WTC11 (cell line): ENCODE measurements at regions not wholly inside any gene's neighbourhood (a gene's known extent, or its start where the extent isn't known, plus 50 kb on each side); places are given as distances from the start of the nearest gene placed in this dataset.

Source experiments
- ATF3 ChIP-seq: sonication (generic); formaldehyde crosslinking; conservative IDR thresholded peaks from 2 replicates; pipeline ENCODE4 v1.8.1; 2022; ENCODE audit warnings: mild to moderate bottlenecking, missing genetic modification reagents
- CTCF ChIP-seq: fragments of 200-600 bp; IDR thresholded peaks from 2 replicates; pipeline ENCODE4 v1.8.0; 2022; ENCODE audit warnings: antibody characterized with exemption
- ETV6 ChIP-seq: sonication (generic); formaldehyde crosslinking; IDR thresholded peaks from 2 replicates; pipeline ENCODE4 v1.8.1; 2022; ENCODE audit warnings: mild to moderate bottlenecking, missing genetic modification reagents
- FOXK1 ChIP-seq: sonication (generic); formaldehyde crosslinking; IDR thresholded peaks from 2 replicates; pipeline ENCODE4 v1.8.0; 2022; ENCODE audit warnings: mild to moderate bottlenecking, moderate library complexity, missing genetic modification reagents
- FOXP4 ChIP-seq: sonication (generic); formaldehyde crosslinking; IDR thresholded peaks from 2 replicates; pipeline ENCODE4 v1.8.0; 2022; ENCODE audit warnings: mild to moderate bottlenecking, missing genetic modification reagents
- JAZF1 ChIP-seq: fragments of 250-450 bp; sonication (Bioruptor Pico); IDR thresholded peaks from 2 replicates; pipeline ENCODE4 v1.9.0; 2021; ENCODE audit warnings: moderate library complexity, mild to moderate bottlenecking, inconsistent platforms
- MAX ChIP-seq: sonication (generic); formaldehyde crosslinking; IDR thresholded peaks from 2 replicates; pipeline ENCODE4 v1.8.0; 2022; ENCODE audit warnings: mild to moderate bottlenecking, missing genetic modification reagents
- NFYB ChIP-seq: sonication (generic); formaldehyde crosslinking; conservative IDR thresholded peaks from 2 replicates; pipeline ENCODE4 v1.8.0; 2022; ENCODE audit warnings: low read depth, missing genetic modification reagents
- NR3C1 ChIP-seq: sonication (generic); formaldehyde crosslinking; conservative IDR thresholded peaks from 2 replicates; pipeline ENCODE4 v1.8.1; 2023; ENCODE audit warnings: low read depth, mild to moderate bottlenecking, missing genetic modification reagents
- SMAD4 ChIP-seq: sonication (generic); formaldehyde crosslinking; IDR thresholded peaks from 2 replicates; pipeline ENCODE4 v1.8.0; 2022; ENCODE audit warnings: mild to moderate bottlenecking, missing genetic modification reagents
- STAT6 ChIP-seq: sonication (generic); formaldehyde crosslinking; conservative IDR thresholded peaks from 2 replicates; pipeline ENCODE4 v1.8.1; 2023; ENCODE audit warnings: mild to moderate bottlenecking, low read depth, missing genetic modification reagents, moderate library complexity
- ZNF263 ChIP-seq: sonication (generic); formaldehyde crosslinking; IDR thresholded peaks from 2 replicates; pipeline ENCODE4 v1.8.1; 2022; ENCODE audit warnings: low read depth, mild to moderate bottlenecking, moderate library complexity, missing genetic modification reagents
- ZNF396 ChIP-seq: fragments of 250-450 bp; sonication (Bioruptor Pico); IDR thresholded peaks from 2 replicates; pipeline ENCODE4 v1.8.0; 2021; ENCODE audit warnings: mild to moderate bottlenecking, moderate library complexity, borderline replicate concordance

GRCh38 chr7:106398786-106399185, 114.0 kb upstream of the NAMPT start:
- TF ChIP-seq SMAD4: no peak
- no peak for TF ChIP-seq CTCF
- no peak for TF ChIP-seq FOXK1 (CRISPR knock-in tag)
- no peak for TF ChIP-seq NFYB (CRISPR knock-in tag)
- TF ChIP-seq NR3C1 (CRISPR knock-in tag): no peak
- no peak for TF ChIP-seq ATF3 (CRISPR knock-in tag)
- no peak for TF ChIP-seq ETV6 (CRISPR knock-in tag)
- TF ChIP-seq FOXP4 (CRISPR knock-in tag): no peak
- TF ChIP-seq MAX (CRISPR knock-in tag): no peak
- no peak for TF ChIP-seq ZNF396 (CRISPR knock-in tag)
- TF ChIP-seq JAZF1 (CRISPR knock-in tag): no peak
- TF ChIP-seq STAT6 (CRISPR knock-in tag): no peak
- no peak for TF ChIP-seq ZNF263 (CRISPR knock-in tag)
